ENCODE measurements at regions not wholly inside any gene's neighbourhood (a gene's known extent, or its start where the extent isn't known, plus 50 kb on each side); places are given as distances from the start of the nearest gene placed in this dataset.

- H3K4me3 Mint-ChIP-seq (ENCODE audit: low read depth): no peak overlapping the region
- DNase-seq (ENCODE audit: low spot score): no peak
- intact Hi-C loops (cut with micrococcal nuclease): no loop called here
- H3K27ac Mint-ChIP-seq: no peak overlapping the region
- H3K4me1 Mint-ChIP-seq (ENCODE audit: low read depth): peaks cover 9% of the 10 kb centered on the region
- H3K36me3 Mint-ChIP-seq (ENCODE audit: low read depth): no peaks in the 10 kb centered on the region
- no peaks in the 10 kb centered on the region for H3K9me3 Mint-ChIP-seq
- peaks cover 4% of the 10 kb centered on the region for H3K27me3 Mint-ChIP-seq (ENCODE audit: low read depth)
These were observed 53.9 kb downstream of the FOXL1 start for GRCh38 chr16:86632206-86632605.

- Mint-ChIP-seq H3K36me3 (ENCODE audit: low read depth) (no peaks in the 10 kb centered on the region), H3K27me3 (ENCODE audit: low read depth) (peaks cover 6% of the 10 kb centered on the region), H3K27ac (no peak overlapping the region), H3K4me1 (ENCODE audit: low read depth) (peaks cover 9% of the 10 kb centered on the region), H3K4me3 (ENCODE audit: low read depth) (no peak overlapping the region), H3K9me3 (no peaks in the 10 kb centered on the region)
- DNase-seq (ENCODE audit: low spot score): no peak
- intact Hi-C loops (cut with micrococcal nuclease): no loop called here
These were observed 54.6 kb downstream of the FOXL1 start for GRCh38 chr16:86632944-86633343.

GRCh38 chr16:86634292-86634691, 55.9 kb downstream of the FOXL1 start:
- Mint-ChIP-seq H3K4me3 (ENCODE audit: low read depth) (no peak overlapping the region), H3K4me1 (ENCODE audit: low read depth) (peaks cover 9% of the 10 kb centered on the region), H3K27me3 (ENCODE audit: low read depth) (peaks cover 10% of the 10 kb centered on the region), H3K36me3 (ENCODE audit: low read depth) (no peaks in the 10 kb centered on the region), H3K9me3 (no peaks in the 10 kb centered on the region), H3K27ac (no peak overlapping the region)
- intact Hi-C loops (cut with micrococcal nuclease): no loop called here
- no peak for DNase-seq (ENCODE audit: low spot score)

GRCh38 chr16:86635176-86635876, 57.0 kb downstream of the FOXL1 start:
- H3K9me3 Mint-ChIP-seq: no peaks in the 10 kb centered on the region
- no peak overlapping the region for H3K4me3 Mint-ChIP-seq (ENCODE audit: low read depth)
- intact Hi-C loops (cut with micrococcal nuclease): no loop called here
- H3K36me3 Mint-ChIP-seq (ENCODE audit: low read depth): no peaks in the 10 kb centered on the region
- H3K4me1 Mint-ChIP-seq (ENCODE audit: low read depth): peaks cover 9% of the 10 kb centered on the region
- peaks cover 10% of the 10 kb centered on the region for H3K27me3 Mint-ChIP-seq (ENCODE audit: low read depth)
- H3K27ac Mint-ChIP-seq: no peak overlapping the region
- no peak for DNase-seq (ENCODE audit: low spot score)

- H3K9me3 Mint-ChIP-seq: no peaks in the 10 kb centered on the region
- H3K27me3 Mint-ChIP-seq (ENCODE audit: low read depth): peaks cover 10% of the 10 kb centered on the region
- H3K4me1 Mint-ChIP-seq (ENCODE audit: low read depth): peaks cover 9% of the 10 kb centered on the region
- H3K4me3 Mint-ChIP-seq (ENCODE audit: low read depth): no peak overlapping the region
- H3K27ac Mint-ChIP-seq: no peak overlapping the region
- H3K36me3 Mint-ChIP-seq (ENCODE audit: low read depth): no peaks in the 10 kb centered on the region
- DNase-seq (ENCODE audit: low spot score): no peak
- intact Hi-C loops (cut with micrococcal nuclease): no loop called here
These were observed 57.6 kb downstream of the FOXL1 start for GRCh38 chr16:86635926-86636325.

GRCh38 chr16:86637744-86638143, 59.4 kb downstream of the FOXL1 start:
- intact Hi-C loops (cut with micrococcal nuclease): no loop called here
- H3K9me3 Mint-ChIP-seq: no peaks in the 10 kb centered on the region
- no peak overlapping the region for H3K4me3 Mint-ChIP-seq (ENCODE audit: low read depth)
- H3K4me1 Mint-ChIP-seq (ENCODE audit: low read depth): no peaks in the 10 kb centered on the region
- no peaks in the 10 kb centered on the region for H3K36me3 Mint-ChIP-seq (ENCODE audit: low read depth)
- DNase-seq (ENCODE audit: low spot score): no peak
- H3K27ac Mint-ChIP-seq: no peak overlapping the region
- H3K27me3 Mint-ChIP-seq (ENCODE audit: low read depth): peaks cover 8% of the 10 kb centered on the region

- no peak for DNase-seq (ENCODE audit: low spot score)
- Mint-ChIP-seq H3K36me3 (ENCODE audit: low read depth) (no peaks in the 10 kb centered on the region), H3K27ac (no peak overlapping the region), H3K4me3 (ENCODE audit: low read depth) (no peak overlapping the region), H3K9me3 (no peaks in the 10 kb centered on the region), H3K4me1 (ENCODE audit: low read depth) (no peaks in the 10 kb centered on the region), H3K27me3 (ENCODE audit: low read depth) (peaks cover 8% of the 10 kb centered on the region)
- intact Hi-C loops (cut with micrococcal nuclease): no loop called here
These were observed 60.3 kb downstream of the FOXL1 start for GRCh38 chr16:86638642-86639041.

- H3K4me1 Mint-ChIP-seq (ENCODE audit: low read depth): no peaks in the 10 kb centered on the region
- DNase-seq (ENCODE audit: low spot score): no peak
- intact Hi-C loops (cut with micrococcal nuclease): no loop called here
- no peak overlapping the region for H3K4me3 Mint-ChIP-seq (ENCODE audit: low read depth)
- H3K27me3 Mint-ChIP-seq (ENCODE audit: low read depth): peaks cover 8% of the 10 kb centered on the region
- no peaks in the 10 kb centered on the region for H3K36me3 Mint-ChIP-seq (ENCODE audit: low read depth)
- no peaks in the 10 kb centered on the region for H3K9me3 Mint-ChIP-seq
- no peak overlapping the region for H3K27ac Mint-ChIP-seq
These were observed 61.0 kb downstream of the FOXL1 start for GRCh38 chr16:86639354-86639753.

- Mint-ChIP-seq H3K4me3 (ENCODE audit: low read depth) (no peak overlapping the region), H3K27me3 (ENCODE audit: low read depth) (peaks cover 6% of the 10 kb centered on the region), H3K4me1 (ENCODE audit: low read depth) (no peaks in the 10 kb centered on the region), H3K9me3 (no peaks in the 10 kb centered on the region), H3K27ac (no peak overlapping the region), H3K36me3 (ENCODE audit: low read depth) (no peaks in the 10 kb centered on the region)
- DNase-seq (ENCODE audit: low spot score): no peak
- intact Hi-C loops (cut with micrococcal nuclease): no loop called here
These were observed 62.0 kb downstream of the FOXL1 start for GRCh38 chr16:86640265-86640843.

GRCh38 chr16:86642087-86642486, 63.7 kb downstream of the FOXL1 start:
- no peak overlapping the region for H3K27ac Mint-ChIP-seq
- no peak overlapping the region for H3K4me3 Mint-ChIP-seq (ENCODE audit: low read depth)
- no peaks in the 10 kb centered on the region for H3K9me3 Mint-ChIP-seq
- H3K4me1 Mint-ChIP-seq (ENCODE audit: low read depth): no peaks in the 10 kb centered on the region
- H3K27me3 Mint-ChIP-seq (ENCODE audit: low read depth): peaks cover 6% of the 10 kb centered on the region
- intact Hi-C loops (cut with micrococcal nuclease): no loop called here
- DNase-seq (ENCODE audit: low spot score): no peak
- no peaks in the 10 kb centered on the region for H3K36me3 Mint-ChIP-seq (ENCODE audit: low read depth)

GRCh38 chr16:86643671-86644070, 65.3 kb downstream of the FOXL1 start:
- Mint-ChIP-seq H3K4me3 (ENCODE audit: low read depth) (no peak overlapping the region), H3K27ac (no peak overlapping the region), H3K4me1 (ENCODE audit: low read depth) (no peaks in the 10 kb centered on the region), H3K36me3 (ENCODE audit: low read depth) (no peaks in the 10 kb centered on the region), H3K27me3 (ENCODE audit: low read depth) (no peaks in the 10 kb centered on the region), H3K9me3 (peaks cover 8% of the 10 kb centered on the region)
- DNase-seq (ENCODE audit: low spot score): no peak
- intact Hi-C loops (cut with micrococcal nuclease): no loop called here

- DNase-seq (ENCODE audit: low spot score): no peak
- no peak overlapping the region for H3K4me3 Mint-ChIP-seq (ENCODE audit: low read depth)
- H3K9me3 Mint-ChIP-seq: peaks cover 8% of the 10 kb centered on the region
- no peaks in the 10 kb centered on the region for H3K27me3 Mint-ChIP-seq (ENCODE audit: low read depth)
- H3K36me3 Mint-ChIP-seq (ENCODE audit: low read depth): no peaks in the 10 kb centered on the region
- H3K4me1 Mint-ChIP-seq (ENCODE audit: low read depth): no peaks in the 10 kb centered on the region
- no peak overlapping the region for H3K27ac Mint-ChIP-seq
- intact Hi-C loops (cut with micrococcal nuclease): no loop called here
These were observed 69.2 kb downstream of the FOXL1 start for GRCh38 chr16:86647561-86647960.

GRCh38 chr16:86649875-86650274, 71.5 kb downstream of the FOXL1 start:
- no peak for DNase-seq (ENCODE audit: low spot score)
- Mint-ChIP-seq H3K4me3 (ENCODE audit: low read depth) (no peak overlapping the region), H3K27ac (no peak overlapping the region), H3K9me3 (peaks cover 19% of the 10 kb centered on the region), H3K4me1 (ENCODE audit: low read depth) (no peaks in the 10 kb centered on the region), H3K36me3 (ENCODE audit: low read depth) (no peaks in the 10 kb centered on the region), H3K27me3 (ENCODE audit: low read depth) (no peaks in the 10 kb centered on the region)
- intact Hi-C loops (cut with micrococcal nuclease): no loop called here

All from activated T-helper 2 cell treated with anti-CD3 and anti-CD28 coated beads, Interferon-gamma antibody, Interleukin-2, Interleukin-4, amounts not matched to agents 10 μg/mL and 5 μg/mL and 100 μg/mL, durations not matched to agents 14 hours and 24 hours and 36 hours (primary cell).